DND-41 (cell line): ENCODE measurements at regions not wholly inside any gene's neighbourhood (a gene's known extent, or its start where the extent isn't known, plus 50 kb on each side); places are given as distances from the start of the nearest gene placed in this dataset.

Source experiments
- ATAC-seq: fragments of 200-7000 bp; cut with Tn5 transposase; 3 replicates; pipeline ENCODE4 v1.9.1; 2021; ENCODE audit warnings: low read depth; ENCODE audit not compliant: insufficient read depth
- DNase-seq: peaks from one replicate; pipeline ENCODE4 v3.0.0-alpha.2; 2020
- H2AFZ ChIP-seq: 2 replicates; pipeline ENCODE4 v1.6.0; 2012; ENCODE audit warnings: low read depth, low read length
- H3K27ac ChIP-seq: 2 replicates; pipeline ENCODE4 v1.5.1; 2012; ENCODE audit warnings: low read length, inconsistent platforms
- H3K27me3 ChIP-seq: fragments of 200-600 bp; sonication (generic); 2 replicates; pipeline ENCODE4 v1.6.0; 2012; ENCODE audit warnings: low read length, mild to moderate bottlenecking, inconsistent platforms; ENCODE audit not compliant: insufficient read depth, poor library complexity
- H3K36me3 ChIP-seq: 2 replicates; pipeline ENCODE4 v1.5.1; 2012; ENCODE audit warnings: low read length, inconsistent platforms; ENCODE audit not compliant: insufficient read depth
- H3K4me1 ChIP-seq: 2 replicates; pipeline ENCODE4 v1.5.1; 2012; ENCODE audit warnings: mild to moderate bottlenecking, low read length; ENCODE audit not compliant: insufficient read depth
- H3K4me2 ChIP-seq: 2 replicates; pipeline ENCODE4 v1.6.0; 2012; ENCODE audit warnings: mild to moderate bottlenecking, moderate library complexity, low read length, inconsistent platforms; ENCODE audit not compliant: insufficient read depth
- H3K4me3 ChIP-seq, 2 experiments: fragments of 200-600 bp in 1 of 2; shearing (Covaris generic) in 1 of 2; 2 replicates each; pipeline ENCODE4 v1.5.1; 2012 to 2016; ENCODE audit warnings: inconsistent platforms in 2 of 2, low read length in 2 of 2, mild to moderate bottlenecking in 2 of 2, low read depth in 1 of 2, moderate library complexity in 1 of 2
- H3K79me2 ChIP-seq: 2 replicates; pipeline ENCODE4 v1.6.0; 2012; ENCODE audit warnings: low read length, inconsistent platforms; ENCODE audit not compliant: insufficient read depth
- H3K9ac ChIP-seq: 2 replicates; pipeline ENCODE4 v1.6.0; 2012; ENCODE audit warnings: low read depth, mild to moderate bottlenecking, inconsistent platforms, low read length, moderate library complexity
- H3K9me3 ChIP-seq: 2 replicates; pipeline ENCODE4 v1.5.1; 2012; ENCODE audit warnings: low read length, moderate library complexity, mild to moderate bottlenecking, inconsistent platforms; ENCODE audit not compliant: insufficient read depth, severe bottlenecking
- H4K20me1 ChIP-seq: 2 replicates; pipeline ENCODE4 v1.6.0; 2012; ENCODE audit warnings: low read length; ENCODE audit not compliant: insufficient read depth
- EZH2 ChIP-seq: IDR thresholded peaks from 3 replicates; pipeline ENCODE4 v1.6.1; 2012; ENCODE audit warnings: borderline replicate concordance, low read depth, mild to moderate bottlenecking, moderate library complexity, low read length, inconsistent platforms; ENCODE audit not compliant: severe bottlenecking
- TF ChIP-seq, protein P1 (sequence below): IDR thresholded peaks from 2 replicates; pipeline ENCODE4 v1.5.1; 2012; ENCODE audit warnings: borderline replicate concordance, low read length, moderate library complexity, mild to moderate bottlenecking; ENCODE audit not compliant: poor library complexity, severe bottlenecking; ENCODE audit errors: extremely low read depth

DNA sequence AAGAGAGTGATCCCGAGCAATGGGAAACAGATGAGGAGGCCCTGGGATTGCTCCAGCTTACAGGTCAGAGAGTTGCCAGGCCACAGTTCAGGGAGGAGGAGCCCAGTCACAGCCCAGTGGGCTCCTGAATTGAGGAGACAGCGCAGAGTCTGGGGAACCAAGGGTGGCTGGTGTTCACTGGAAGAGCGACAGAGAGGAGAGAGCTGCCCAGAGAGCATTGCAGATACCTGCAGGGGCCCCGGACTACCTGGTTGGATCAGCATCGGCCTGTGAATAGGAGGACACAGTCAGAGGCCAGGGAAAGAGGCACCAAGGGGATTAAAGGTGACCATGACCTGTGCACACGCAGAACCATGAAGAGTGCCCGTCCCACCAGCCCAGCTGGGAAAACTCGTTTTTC is 648.6 kb downstream of the TBC1D22A start:
- H3K4me1 ChIP-seq: no peaks in the 10 kb centered on the region
- H3K36me3 ChIP-seq: no peaks in the 10 kb centered on the region
- DNase-seq: no peak
- no peak overlapping the region for H2AFZ ChIP-seq
- H3K4me3 ChIP-seq: no peak overlapping the region
- no peaks in the 10 kb centered on the region; the same call in 1 of the 2 replicates for H4K20me1 ChIP-seq
- no peak for TF ChIP-seq EZH2
- TF ChIP-seq, protein P1, sequence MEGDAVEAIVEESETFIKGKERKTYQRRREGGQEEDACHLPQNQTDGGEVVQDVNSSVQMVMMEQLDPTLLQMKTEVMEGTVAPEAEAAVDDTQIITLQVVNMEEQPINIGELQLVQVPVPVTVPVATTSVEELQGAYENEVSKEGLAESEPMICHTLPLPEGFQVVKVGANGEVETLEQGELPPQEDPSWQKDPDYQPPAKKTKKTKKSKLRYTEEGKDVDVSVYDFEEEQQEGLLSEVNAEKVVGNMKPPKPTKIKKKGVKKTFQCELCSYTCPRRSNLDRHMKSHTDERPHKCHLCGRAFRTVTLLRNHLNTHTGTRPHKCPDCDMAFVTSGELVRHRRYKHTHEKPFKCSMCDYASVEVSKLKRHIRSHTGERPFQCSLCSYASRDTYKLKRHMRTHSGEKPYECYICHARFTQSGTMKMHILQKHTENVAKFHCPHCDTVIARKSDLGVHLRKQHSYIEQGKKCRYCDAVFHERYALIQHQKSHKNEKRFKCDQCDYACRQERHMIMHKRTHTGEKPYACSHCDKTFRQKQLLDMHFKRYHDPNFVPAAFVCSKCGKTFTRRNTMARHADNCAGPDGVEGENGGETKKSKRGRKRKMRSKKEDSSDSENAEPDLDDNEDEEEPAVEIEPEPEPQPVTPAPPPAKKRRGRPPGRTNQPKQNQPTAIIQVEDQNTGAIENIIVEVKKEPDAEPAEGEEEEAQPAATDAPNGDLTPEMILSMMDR: no peak
- no peak overlapping the region for H3K27ac ChIP-seq
- H3K79me2 ChIP-seq: no peaks in the 10 kb centered on the region
- ATAC-seq: no peak
- H3K27me3 ChIP-seq: peaks cover 7% of the 10 kb centered on the region
- H3K4me2 ChIP-seq: no peak overlapping the region
- no peak overlapping the region for H3K9ac ChIP-seq
- H3K9me3 ChIP-seq: no peaks in the 10 kb centered on the region

DNA sequence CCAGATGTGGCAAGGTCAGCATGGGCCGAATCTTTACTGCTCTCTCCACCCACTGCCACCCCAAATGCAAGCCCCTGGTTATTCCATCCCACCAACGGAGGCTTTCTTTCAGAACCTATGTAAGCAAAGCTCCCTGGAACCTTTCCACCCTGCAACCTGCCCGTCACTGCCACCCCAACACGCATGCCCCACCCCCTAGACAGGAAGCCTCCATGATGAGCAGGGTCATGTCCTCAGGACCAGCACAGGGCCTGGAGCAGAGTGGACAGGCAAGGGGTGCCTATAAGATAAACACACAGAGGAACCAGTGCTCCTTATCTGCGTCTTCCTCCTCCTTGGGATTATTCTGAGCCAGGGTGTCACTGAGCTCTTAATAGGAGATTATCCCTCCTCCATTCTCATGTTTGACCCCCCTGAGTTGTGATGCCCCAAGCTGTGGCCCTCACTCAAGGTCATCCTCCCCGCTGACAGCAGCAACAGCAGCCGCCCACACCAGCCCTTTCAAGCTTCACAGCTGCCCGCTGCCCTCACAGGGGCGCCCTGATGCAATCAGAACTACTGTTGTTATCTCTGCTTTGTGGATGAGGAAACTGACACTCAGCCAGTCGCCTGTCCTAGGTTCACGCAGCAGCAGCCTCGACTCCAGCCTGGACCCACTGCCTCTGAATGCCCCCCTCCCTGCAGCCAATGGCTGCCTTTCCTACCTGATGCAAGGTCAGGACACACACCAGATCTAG is 647.3 kb downstream of the TBC1D22A start:
- ATAC-seq (no peak), DNase-seq (no peak)
- H2AFZ ChIP-seq: no peak overlapping the region
- TF ChIP-seq, protein P1: no peak
- TF ChIP-seq EZH2: no peak
- no peaks in the 10 kb centered on the region for H3K36me3 ChIP-seq
- no peak overlapping the region for H3K4me2 ChIP-seq
- H3K27ac ChIP-seq: no peak overlapping the region
- no peak overlapping the region for H3K4me3 ChIP-seq
- H3K27me3 ChIP-seq: peaks cover 7% of the 10 kb centered on the region
- H3K79me2 ChIP-seq: no peaks in the 10 kb centered on the region
- no peak overlapping the region for H3K9ac ChIP-seq
- no peaks in the 10 kb centered on the region for H3K9me3 ChIP-seq
- H3K4me1 ChIP-seq: no peaks in the 10 kb centered on the region
- H4K20me1 ChIP-seq: no peaks in the 10 kb centered on the region; the same call in 1 of the 2 replicates

DNA sequence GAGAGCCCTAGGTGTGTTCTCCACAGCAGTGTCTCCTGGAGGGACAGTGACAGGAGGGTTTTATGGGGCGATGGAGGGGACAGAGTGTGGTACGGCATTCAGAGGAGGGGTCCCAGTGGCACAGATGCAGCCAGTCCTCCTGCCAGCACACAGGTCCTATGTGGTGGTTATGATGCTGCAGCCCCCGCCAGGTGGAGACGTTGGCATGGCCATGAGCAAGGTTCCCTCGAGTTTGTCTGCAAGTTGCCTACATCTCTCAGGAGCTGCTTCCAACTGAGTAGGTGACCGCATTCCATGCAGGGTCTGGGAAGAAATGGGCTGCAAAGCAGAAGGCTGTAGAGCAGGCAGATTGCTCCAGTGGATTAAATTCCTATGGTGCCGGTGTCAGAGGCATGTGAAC is 646.0 kb downstream of the TBC1D22A start:
- Histone ChIP-seq H3K36me3 (no peaks in the 10 kb centered on the region), H2AFZ (no peak overlapping the region), H3K27me3 (peaks cover 7% of the 10 kb centered on the region), H3K4me1 (no peaks in the 10 kb centered on the region), H4K20me1 (no peaks in the 10 kb centered on the region; the same call in 1 of the 2 replicates), H3K9ac (no peak overlapping the region), H3K79me2 (no peaks in the 10 kb centered on the region), H3K27ac (no peak overlapping the region), H3K4me2 (no peak overlapping the region), H3K9me3 (no peaks in the 10 kb centered on the region), H3K4me3 (no peak overlapping the region)
- TF ChIP-seq, protein P1: no peak
- TF ChIP-seq EZH2: no peak
- ATAC-seq (no peak), DNase-seq (no peak)
